Transverse colon (tissue), 4 donors: ENCODE measurements at regions not wholly inside any gene's neighbourhood (a gene's known extent, or its start where the extent isn't known, plus 50 kb on each side); places are given as distances from the start of the nearest gene placed in this dataset.

Experiments
- DNase-seq: peaks from one replicate; pipeline ENCODE4 v3.0.0-alpha.2; 2019
- H3K27ac ChIP-seq, 4 donors: fragments of 200-600 bp; sonication (generic); 2 replicates each; pipeline ENCODE4 v1.5.1; 2016 to 2018; ENCODE audit warnings: inconsistent platforms in 4 of 4
- H3K27me3 ChIP-seq: fragments of 200-600 bp; sonication (generic); 2 replicates; pipeline ENCODE4 v1.5.1; 2017; ENCODE audit warnings: inconsistent platforms
- H3K36me3 ChIP-seq, 4 donors: fragments of 200-600 bp; sonication (generic); 2 replicates each; pipeline ENCODE4 v1.5.1; 2017 to 2019; ENCODE audit warnings: inconsistent platforms in 4 of 4
- H3K4me1 ChIP-seq, 4 donors: fragments of 200-600 bp; sonication (generic); 2 replicates each; pipeline ENCODE4 v1.5.1; 2017 to 2020; ENCODE audit warnings: inconsistent platforms in 4 of 4
- H3K4me3 ChIP-seq, 4 donors: fragments of 200-600 bp; sonication (generic); 1 replicate in 1 of 4; 2 replicates in 3 of 4; pipeline versions ENCODE4 v1.5.1 to v1.6.1; 2017 to 2019; ENCODE audit warnings: inconsistent platforms in 4 of 4
- H3K9me3 ChIP-seq, 2 donors: fragments of 200-600 bp; sonication (generic); 2 replicates each; pipeline ENCODE4 v1.5.1; 2017 to 2019; ENCODE audit warnings: inconsistent platforms in 2 of 2
- EP300 ChIP-seq: sonication (generic); formaldehyde crosslinking; IDR thresholded peaks from one replicate; pipeline ENCODE4 v1.6.1; 2017; ENCODE audit warnings: antibody characterized with exemption, low read depth
- POLR2A ChIP-seq: fragments of 450-650 bp; IDR thresholded peaks from one replicate; pipeline ENCODE4 v1.6.1; 2016; ENCODE audit warnings: antibody characterized with exemption, mild to moderate bottlenecking, moderate library complexity
- POLR2AphosphoS5 ChIP-seq, 3 donors: sonication (generic); formaldehyde crosslinking; IDR thresholded peaks; one replicate each; pipeline ENCODE4 v1.6.1; 2016; ENCODE audit warnings: antibody characterized with exemption in 3 of 3
- WGBS, 2 donors: methylation state at CpG; one replicate each; pipeline ENCODE4 v1.1.5; 2018; ENCODE audit warnings: low coverage in 1 of 2; 5-methylcytosine and 5-hydroxymethylcytosine counted together
- in situ Hi-C, 4 donors: fragments of 200-750 bp; cut with MboI; loops; one replicate each; pipeline versions ENCODE4 v1.15.0 to v1.15.1; 2017; ENCODE audit warnings: low sequenced_read_pairs in 3 of 4, low pct_ligation_motif_present in 1 of 4, low pct_unique_long_range_greater_than_20kb in 1 of 4
- intact Hi-C: fragments of 100-400 bp; cut with DNase I; formaldehyde crosslinking; loops from one replicate; pipeline ENCODE4 v1.15.1; 2023; ENCODE audit warnings: low total_unique reads
- TF ChIP-seq, protein P1 (sequence below), 5 experiments: fragments of 200-600 bp in 3 of 5; fragments of 450-650 bp in 2 of 5; sonication (generic) in 3 of 5; IDR thresholded peaks; 1 replicate in 2 of 5; 2 replicates in 3 of 5; pipeline ENCODE4 v1.5.1; 2016 to 2017; ENCODE audit warnings: antibody characterized with exemption in 5 of 5, inconsistent platforms in 3 of 5, mild to moderate bottlenecking in 2 of 5, moderate library complexity in 1 of 5

DNA sequence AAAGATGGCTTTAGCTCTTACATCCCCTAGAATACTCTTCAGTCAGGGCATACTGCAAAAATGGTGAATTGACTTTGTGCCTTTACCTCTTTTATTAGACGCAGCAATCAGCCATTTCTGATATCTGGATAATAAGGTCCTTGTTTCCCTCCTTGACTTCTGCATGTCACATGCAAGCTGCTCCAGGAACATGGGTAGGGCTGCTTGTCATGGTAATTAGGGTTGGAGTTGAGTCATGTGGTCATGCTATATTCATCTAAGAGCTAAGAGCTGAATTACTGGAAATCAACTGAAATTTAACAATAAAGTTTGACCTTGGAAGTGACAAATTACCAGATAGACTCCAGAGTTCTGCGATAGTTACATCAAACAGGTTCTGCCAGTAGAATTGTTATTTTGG, 122.2 kb downstream of the DDX3Y start:
- Histone ChIP-seq H3K27ac (no peak overlapping the region), H3K27me3 (no peaks in the 10 kb centered on the region), H3K4me1 (no peaks in the 10 kb centered on the region), H3K36me3 (no peaks in the 10 kb centered on the region), H3K9me3 (no peaks in the 10 kb centered on the region), H3K4me3 (no peak overlapping the region)
- TF ChIP-seq POLR2A, result no peak
- TF ChIP-seq, protein P1, sequence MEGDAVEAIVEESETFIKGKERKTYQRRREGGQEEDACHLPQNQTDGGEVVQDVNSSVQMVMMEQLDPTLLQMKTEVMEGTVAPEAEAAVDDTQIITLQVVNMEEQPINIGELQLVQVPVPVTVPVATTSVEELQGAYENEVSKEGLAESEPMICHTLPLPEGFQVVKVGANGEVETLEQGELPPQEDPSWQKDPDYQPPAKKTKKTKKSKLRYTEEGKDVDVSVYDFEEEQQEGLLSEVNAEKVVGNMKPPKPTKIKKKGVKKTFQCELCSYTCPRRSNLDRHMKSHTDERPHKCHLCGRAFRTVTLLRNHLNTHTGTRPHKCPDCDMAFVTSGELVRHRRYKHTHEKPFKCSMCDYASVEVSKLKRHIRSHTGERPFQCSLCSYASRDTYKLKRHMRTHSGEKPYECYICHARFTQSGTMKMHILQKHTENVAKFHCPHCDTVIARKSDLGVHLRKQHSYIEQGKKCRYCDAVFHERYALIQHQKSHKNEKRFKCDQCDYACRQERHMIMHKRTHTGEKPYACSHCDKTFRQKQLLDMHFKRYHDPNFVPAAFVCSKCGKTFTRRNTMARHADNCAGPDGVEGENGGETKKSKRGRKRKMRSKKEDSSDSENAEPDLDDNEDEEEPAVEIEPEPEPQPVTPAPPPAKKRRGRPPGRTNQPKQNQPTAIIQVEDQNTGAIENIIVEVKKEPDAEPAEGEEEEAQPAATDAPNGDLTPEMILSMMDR (IDR thresholded peaks at IDR 0.05), result no peak
- no peak for TF ChIP-seq EP300
- TF ChIP-seq POLR2AphosphoS5 (IDR thresholded peaks at IDR 0.05), result no peak
- intact Hi-C loops, result no loop called here
- no peak for DNase-seq
- in situ Hi-C loops, result no loop called here
- no CpG with 5 or more reads among the region's 2 CpGs for WGBS, 2 donors

- no peaks in the 10 kb centered on the region for H3K4me1 ChIP-seq
- WGBS, 2 donors, result no CpG with 5 or more reads among the region's 2 CpGs
- intact Hi-C loops, result no loop called here
- DNase-seq, result no peak
- H3K36me3 ChIP-seq, result no peaks in the 10 kb centered on the region
- H3K4me3 ChIP-seq, result no peak overlapping the region
- TF ChIP-seq POLR2A (no peak), EP300 (no peak), POLR2AphosphoS5 (IDR thresholded peaks at IDR 0.05) (no peak)
- TF ChIP-seq, protein P1 (IDR thresholded peaks at IDR 0.05), result no peak
- in situ Hi-C loops, result no loop called here
- no peaks in the 10 kb centered on the region for H3K27me3 ChIP-seq
- no peak overlapping the region for H3K27ac ChIP-seq
- H3K9me3 ChIP-seq, result no peaks in the 10 kb centered on the region
Measured at GRCh38 chrY:13040232-13040631, 135.6 kb downstream of the DDX3Y start.

DNA sequence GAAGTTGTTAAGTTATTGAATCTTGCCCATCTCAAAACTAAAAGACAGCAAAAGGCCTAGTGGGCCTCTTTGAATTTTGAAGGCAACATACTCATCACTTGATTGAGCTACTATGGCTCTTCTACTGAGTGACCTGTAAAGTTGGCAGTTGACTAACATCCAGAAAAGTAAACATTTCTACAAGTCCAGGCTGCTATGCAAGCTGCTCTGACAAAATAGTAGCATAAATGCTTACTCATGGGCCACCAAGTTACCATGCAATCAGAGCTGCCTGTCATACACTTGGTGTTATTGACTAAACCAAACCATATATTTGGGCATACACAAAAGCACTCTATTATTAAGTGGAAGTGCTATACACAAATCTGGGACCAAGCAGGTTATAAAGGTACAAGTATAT, 148.8 kb downstream of the DDX3Y start:
- no peaks in the 10 kb centered on the region for H3K9me3 ChIP-seq
- no peak overlapping the region for H3K27ac ChIP-seq
- no peak overlapping the region for H3K4me3 ChIP-seq
- TF ChIP-seq POLR2AphosphoS5 (IDR thresholded peaks at IDR 0.05) (no peak), POLR2A (no peak), EP300 (no peak)
- TF ChIP-seq, protein P1 (IDR thresholded peaks at IDR 0.05), result no peak
- intact Hi-C loops, result no loop called here
- in situ Hi-C loops, result loop anchor here in 1 of 4 donors (25.0 kb wide), 1 partner anchor 91 kb away; no protein-coding TSS in a partner anchor
- DNase-seq, result no peak
- H3K4me1 ChIP-seq, result no peaks in the 10 kb centered on the region
- no peaks in the 10 kb centered on the region for H3K36me3 ChIP-seq
- no peaks in the 10 kb centered on the region for H3K27me3 ChIP-seq

DNA sequence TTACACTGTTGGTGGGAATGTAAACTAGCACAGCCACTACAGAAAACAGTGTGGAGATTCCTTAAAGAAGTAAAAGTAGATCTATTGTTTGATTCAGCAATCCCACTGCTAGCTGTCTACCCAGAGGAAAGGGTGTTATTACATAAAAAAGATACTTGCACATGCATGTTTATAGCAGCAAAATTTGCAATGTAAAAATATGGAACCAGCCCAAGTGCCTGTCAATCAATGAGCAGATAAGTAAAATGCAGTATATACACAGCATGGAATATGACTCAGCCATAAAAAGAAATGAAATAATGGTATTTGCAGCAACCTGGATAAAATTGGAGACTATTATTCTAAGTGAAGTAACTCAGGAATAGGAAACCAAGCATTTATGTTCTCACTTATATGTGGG, 161.7 kb downstream of the DDX3Y start:
- Histone ChIP-seq H3K9me3 (no peaks in the 10 kb centered on the region), H3K4me3 (no peak overlapping the region), H3K27me3 (no peaks in the 10 kb centered on the region), H3K4me1 (no peaks in the 10 kb centered on the region), H3K36me3 (no peaks in the 10 kb centered on the region), H3K27ac (no peak overlapping the region)
- intact Hi-C loops, result no loop called here
- in situ Hi-C loops, result loop anchor here in 1 of 4 donors (25.0 kb wide), 1 partner anchor 104 kb away; no protein-coding TSS in a partner anchor
- DNase-seq, result no peak
- TF ChIP-seq, protein P1 (IDR thresholded peaks at IDR 0.05), result no peak
- TF ChIP-seq POLR2A, result no peak
- no peak for TF ChIP-seq EP300
- no peak for TF ChIP-seq POLR2AphosphoS5 (IDR thresholded peaks at IDR 0.05)
